Osteocyte (in vitro differentiated cells): ENCODE measurements at regions not wholly inside any gene's neighbourhood (a gene's known extent, or its start where the extent isn't known, plus 50 kb on each side); places are given as distances from the start of the nearest gene placed in this dataset.
A peak's percentile ranks its signal among the peaks of the same experiment; 100 is the strongest.

Source experiments
- DNase-seq: peaks from one replicate; pipeline ENCODE4 v3.0.0; 2021; ENCODE audit warnings: mixed read lengths; ENCODE audit not compliant: unreplicated experiment; ENCODE audit errors: extremely low spot score
- H3K27ac Mint-ChIP-seq: one replicate; pipeline ENCODE4 v1.8.0; 2021; ENCODE audit warnings: mild to moderate bottlenecking, mixed read lengths; ENCODE audit not compliant: unreplicated experiment
- H3K27me3 Mint-ChIP-seq: one replicate; pipeline ENCODE4 v1.8.0; 2021; ENCODE audit warnings: mixed read lengths; ENCODE audit not compliant: unreplicated experiment
- H3K36me3 Mint-ChIP-seq: one replicate; pipeline ENCODE4 v1.8.0; 2021; ENCODE audit warnings: mixed read lengths; ENCODE audit not compliant: unreplicated experiment
- H3K4me1 Mint-ChIP-seq: one replicate; pipeline ENCODE4 v1.8.0; 2021; ENCODE audit warnings: mixed read lengths; ENCODE audit not compliant: unreplicated experiment
- H3K4me3 Mint-ChIP-seq: one replicate; pipeline ENCODE4 v1.8.0; 2021; ENCODE audit warnings: mild to moderate bottlenecking, moderate library complexity, mixed read lengths; ENCODE audit not compliant: unreplicated experiment
- H3K9me3 Mint-ChIP-seq: one replicate; pipeline ENCODE4 v1.8.0; 2021; ENCODE audit warnings: mixed read lengths; ENCODE audit not compliant: unreplicated experiment
- TF ChIP-seq, protein P1 (sequence below): fragments of 200-600 bp; sonication (generic); IDR thresholded peaks from 2 replicates; pipeline ENCODE4 v1.5.0; 2021; ENCODE audit warnings: antibody characterized with exemption, mild to moderate bottlenecking, moderate library complexity

DNA sequence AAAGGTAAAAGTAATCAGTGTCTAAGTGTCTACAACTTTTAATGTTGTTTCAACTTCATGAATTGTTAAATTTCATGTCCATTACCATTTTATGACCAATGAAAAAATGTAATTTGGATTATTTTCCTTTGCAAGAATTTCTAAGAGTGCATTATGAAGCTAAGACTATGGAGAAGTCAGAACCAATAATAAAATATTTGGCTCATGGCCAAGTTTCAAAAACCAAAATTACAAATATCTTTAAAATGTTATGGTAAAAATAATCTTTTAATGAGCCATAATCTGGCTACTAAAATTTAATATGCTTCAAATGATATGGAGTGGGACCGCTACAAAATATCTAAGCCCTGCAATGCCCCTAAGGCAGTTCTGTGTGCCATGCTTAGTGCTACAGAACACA lies 294.1 kb upstream of the SMIM30 start:
- no peak overlapping the region for H3K4me3 Mint-ChIP-seq
- H3K9me3 Mint-ChIP-seq, result no peaks in the 10 kb centered on the region
- no peaks in the 10 kb centered on the region for H3K36me3 Mint-ChIP-seq
- H3K4me1 Mint-ChIP-seq, result no peaks in the 10 kb centered on the region
- no peak for DNase-seq
- TF ChIP-seq, protein P1, sequence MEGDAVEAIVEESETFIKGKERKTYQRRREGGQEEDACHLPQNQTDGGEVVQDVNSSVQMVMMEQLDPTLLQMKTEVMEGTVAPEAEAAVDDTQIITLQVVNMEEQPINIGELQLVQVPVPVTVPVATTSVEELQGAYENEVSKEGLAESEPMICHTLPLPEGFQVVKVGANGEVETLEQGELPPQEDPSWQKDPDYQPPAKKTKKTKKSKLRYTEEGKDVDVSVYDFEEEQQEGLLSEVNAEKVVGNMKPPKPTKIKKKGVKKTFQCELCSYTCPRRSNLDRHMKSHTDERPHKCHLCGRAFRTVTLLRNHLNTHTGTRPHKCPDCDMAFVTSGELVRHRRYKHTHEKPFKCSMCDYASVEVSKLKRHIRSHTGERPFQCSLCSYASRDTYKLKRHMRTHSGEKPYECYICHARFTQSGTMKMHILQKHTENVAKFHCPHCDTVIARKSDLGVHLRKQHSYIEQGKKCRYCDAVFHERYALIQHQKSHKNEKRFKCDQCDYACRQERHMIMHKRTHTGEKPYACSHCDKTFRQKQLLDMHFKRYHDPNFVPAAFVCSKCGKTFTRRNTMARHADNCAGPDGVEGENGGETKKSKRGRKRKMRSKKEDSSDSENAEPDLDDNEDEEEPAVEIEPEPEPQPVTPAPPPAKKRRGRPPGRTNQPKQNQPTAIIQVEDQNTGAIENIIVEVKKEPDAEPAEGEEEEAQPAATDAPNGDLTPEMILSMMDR, result no peak
- H3K27ac Mint-ChIP-seq, result no peak overlapping the region
- peaks cover 29% of the 10 kb centered on the region for H3K27me3 Mint-ChIP-seq

DNA sequence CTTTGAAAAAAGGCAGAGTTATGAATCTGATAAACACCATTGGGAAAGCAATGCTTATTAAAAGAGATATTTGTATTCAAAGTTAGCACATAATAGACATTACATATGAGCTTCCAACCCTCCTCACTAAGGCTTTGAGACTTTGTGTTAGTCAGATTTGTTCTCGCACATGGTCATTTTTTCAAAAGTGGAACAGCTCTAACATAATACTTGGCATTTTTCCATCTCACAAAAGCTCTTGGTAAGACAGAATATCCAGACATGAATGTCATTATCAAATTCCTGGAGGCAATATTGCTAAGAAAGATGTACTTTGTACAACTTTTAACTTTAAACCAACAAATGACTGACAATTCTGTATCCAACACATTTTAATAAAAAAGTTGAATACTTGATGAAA lies 292.4 kb upstream of the SMIM30 start:
- Mint-ChIP-seq H3K27ac (no peak overlapping the region), H3K4me3 (no peak overlapping the region), H3K36me3 (no peaks in the 10 kb centered on the region), H3K9me3 (no peaks in the 10 kb centered on the region), H3K27me3 (peaks cover 19% of the 10 kb centered on the region), H3K4me1 (no peaks in the 10 kb centered on the region)
- TF ChIP-seq, protein P1, result no peak
- DNase-seq, result no peak

DNA sequence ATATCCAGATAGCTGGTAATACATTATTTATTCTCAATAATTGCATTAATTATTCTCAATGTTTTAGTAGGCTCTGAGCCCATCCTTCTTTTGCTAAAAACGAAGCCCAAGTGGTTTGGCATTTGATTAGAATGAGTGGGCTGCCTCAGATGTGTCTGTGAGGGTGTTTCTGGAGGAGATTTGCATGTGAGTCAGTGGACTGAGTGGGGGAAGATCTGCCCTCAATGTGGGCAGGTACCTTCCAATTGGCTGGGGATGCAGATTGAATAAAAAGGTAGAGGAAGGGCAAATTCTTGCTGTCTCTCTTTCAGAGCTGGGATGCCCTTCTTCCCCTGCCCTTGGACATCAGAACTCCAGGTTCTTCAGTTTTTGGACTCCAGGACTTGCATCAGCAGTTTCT lies 290.6 kb upstream of the SMIM30 start:
- no peaks in the 10 kb centered on the region for H3K4me1 Mint-ChIP-seq
- no peaks in the 10 kb centered on the region for H3K9me3 Mint-ChIP-seq
- no peaks in the 10 kb centered on the region for H3K36me3 Mint-ChIP-seq
- H3K27ac Mint-ChIP-seq, result no peak overlapping the region
- no peak for DNase-seq
- peaks cover 9% of the 10 kb centered on the region for H3K27me3 Mint-ChIP-seq
- TF ChIP-seq, protein P1, result no peak
- no peak overlapping the region for H3K4me3 Mint-ChIP-seq

DNA sequence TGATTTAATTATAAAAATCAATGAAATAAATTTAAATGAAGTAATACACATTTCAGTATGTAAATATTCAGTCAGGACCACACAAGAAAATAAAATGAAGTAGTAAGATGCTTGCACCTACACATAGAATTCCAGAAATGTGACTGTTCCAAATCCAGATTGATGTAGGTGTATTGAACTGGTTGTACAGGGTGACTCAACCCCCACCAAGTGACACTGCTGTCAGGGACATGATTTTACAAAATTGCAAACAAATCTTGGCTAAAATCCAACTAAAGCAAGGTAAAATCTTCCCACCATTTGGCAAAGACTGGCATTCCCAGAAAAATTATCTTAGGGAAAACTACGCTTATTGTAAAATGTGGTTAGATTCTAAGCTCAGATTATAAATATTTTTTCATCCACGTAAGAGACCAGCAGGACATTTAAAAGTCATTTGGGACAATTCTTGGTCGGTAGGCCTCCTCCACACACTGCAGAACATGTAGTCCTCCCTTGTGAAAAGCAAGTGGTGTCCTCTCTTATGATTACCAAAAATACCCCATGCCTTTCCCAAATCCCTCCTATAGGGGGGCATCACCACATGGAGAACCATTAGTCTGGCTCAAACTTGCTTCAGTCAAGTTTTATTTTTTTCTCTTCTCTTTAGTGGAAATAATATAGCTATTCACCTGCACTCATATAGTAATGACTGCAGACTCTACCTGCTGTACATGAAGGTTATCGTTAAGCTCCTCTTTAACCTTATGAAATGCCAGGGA lies 287.1 kb upstream of the SMIM30 start:
- no peak overlapping the region for H3K4me3 Mint-ChIP-seq
- no peaks in the 10 kb centered on the region for H3K4me1 Mint-ChIP-seq
- TF ChIP-seq, protein P1, result no peak
- H3K36me3 Mint-ChIP-seq, result no peaks in the 10 kb centered on the region
- peaks cover 21% of the 10 kb centered on the region for H3K27me3 Mint-ChIP-seq
- H3K27ac Mint-ChIP-seq, result no peak overlapping the region
- H3K9me3 Mint-ChIP-seq, result no peaks in the 10 kb centered on the region
- DNase-seq, result no peak

DNA sequence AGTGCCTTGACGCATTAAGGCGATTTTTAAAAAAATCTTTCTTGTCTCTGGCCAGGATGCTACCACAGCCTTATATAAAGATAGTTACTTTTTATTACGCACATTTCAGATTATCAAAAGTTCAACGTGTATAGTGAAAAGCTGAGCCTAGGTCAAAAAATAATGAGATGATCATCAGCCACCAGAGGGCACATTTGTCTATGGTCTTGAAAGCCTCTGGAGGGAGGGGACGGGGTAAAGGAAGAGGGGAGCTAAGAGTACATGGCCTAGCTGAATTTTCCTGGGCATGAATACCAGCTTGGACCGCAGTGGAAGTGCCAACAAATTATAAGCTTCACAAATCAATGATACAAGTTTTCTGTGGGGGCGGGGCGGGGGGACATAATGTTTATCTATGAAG lies 285.9 kb upstream of the SMIM30 start:
- Mint-ChIP-seq H3K4me3 (no peak overlapping the region), H3K27ac (no peak overlapping the region), H3K4me1 (no peaks in the 10 kb centered on the region), H3K36me3 (no peaks in the 10 kb centered on the region), H3K9me3 (no peaks in the 10 kb centered on the region), H3K27me3 (peaks cover 29% of the 10 kb centered on the region)
- TF ChIP-seq, protein P1, result peak; percentile 20
- DNase-seq, result no peak
